GM21528 (cell line): ENCODE measurements at regions not wholly inside any gene's neighbourhood (a gene's known extent, or its start where the extent isn't known, plus 50 kb on each side); places are given as distances from the start of the nearest gene placed in this dataset.
"Not testable (repeated sequence)": the region's sequence is repeated elsewhere in the genome, so short reads cannot be mapped to it uniquely, and the experiment has no call there.

Experiments
- ATAC-seq: cut with Tn5 transposase; IDR thresholded peaks from one replicate; pipeline ENCODE4 v1.9.1; 2021; ENCODE audit warnings: mild to moderate bottlenecking, moderate library complexity; ENCODE audit not compliant: unreplicated experiment, low FRiP score

- no peak for ATAC-seq
These were observed 488.4 kb downstream of the PREX1 start for GRCh38 chr20:48339190-48339985.

GRCh38 chr20:48338717-48339116 lies 489.1 kb downstream of the PREX1 start:
- no peak for ATAC-seq

- ATAC-seq = no peak
These were observed 491.2 kb downstream of the PREX1 start for GRCh38 chr20:48336597-48336996.

- ATAC-seq = no peak
These were observed 492.3 kb downstream of the PREX1 start for GRCh38 chr20:48335308-48336050.

GRCh38 chr20:48333707-48334106 lies 494.1 kb downstream of the PREX1 start:
- no peak for ATAC-seq

GRCh38 chr20:48332555-48332954 lies 495.2 kb downstream of the PREX1 start:
- ATAC-seq = no peak

- ATAC-seq = no peak
These were observed 496.1 kb downstream of the PREX1 start for GRCh38 chr20:48331518-48332286.

- no peak for ATAC-seq
These were observed 497.8 kb downstream of the PREX1 start for GRCh38 chr20:48329676-48330664.

GRCh38 chr20:48329031-48329615 lies 498.7 kb downstream of the PREX1 start:
- ATAC-seq = no peak

GRCh38 chr20:48327848-48328247 lies 500.0 kb downstream of the PREX1 start:
- not testable (repeated sequence) for ATAC-seq

GRCh38 chr20:48326868-48327267 lies 500.9 kb downstream of the PREX1 start:
- ATAC-seq = no peak

- ATAC-seq = no peak
These were observed 501.4 kb downstream of the PREX1 start for GRCh38 chr20:48326434-48326691.

GRCh38 chr20:48325656-48326433 lies 502.0 kb downstream of the PREX1 start:
- no peak for ATAC-seq

GRCh38 chr20:48324744-48325143 lies 503.1 kb downstream of the PREX1 start:
- no peak for ATAC-seq

- no peak for ATAC-seq
These were observed 506.5 kb downstream of the PREX1 start for GRCh38 chr20:48321271-48321670.

GRCh38 chr20:48319943-48320584 lies 507.7 kb downstream of the PREX1 start:
- no peak for ATAC-seq

- ATAC-seq = no peak
These were observed 510.2 kb downstream of the PREX1 start for GRCh38 chr20:48317578-48317977.

GRCh38 chr20:48314925-48315592 lies 512.7 kb downstream of the PREX1 start:
- no peak for ATAC-seq
